ENCODE measurements at regions not wholly inside any gene's neighbourhood (a gene's known extent, or its start where the extent isn't known, plus 50 kb on each side); places are given as distances from the start of the nearest gene placed in this dataset.

- TF ChIP-seq CTCF (conservative IDR thresholded peaks at IDR 0.05 in 1 of 2, IDR thresholded peaks at IDR 0.05 in 1 of 2; ENCODE audit: extremely low read depth in 1 of 2, insufficient read depth in 1 of 2, low read depth in 1 of 2, low read length in 2 of 2) (no peak), EZH2 (IDR thresholded peaks at IDR 0.05; ENCODE audit: borderline replicate concordance, low read length) (no peak)
These were observed 653.9 kb downstream of the LTN1 start for GRCh38 chr21:28338701-28339305.
